ENCODE measurements at regions not wholly inside any gene's neighbourhood (a gene's known extent, or its start where the extent isn't known, plus 50 kb on each side); places are given as distances from the start of the nearest gene placed in this dataset.

GRCh38 chr13:79792716-79793115 lies 311.8 kb downstream of the NDFIP2 start:
- no peak for TF ChIP-seq CTCF (conservative IDR thresholded peaks at IDR 0.05; ENCODE audit: low read depth in 2 of 2)
- TF ChIP-seq REST (IDR thresholded peaks at IDR 0.05; ENCODE audit: unreplicated experiment), result no peak
- no peak for TF ChIP-seq POLR2AphosphoS5 (IDR thresholded peaks at IDR 0.05; ENCODE audit: low read depth)
- no peak for TF ChIP-seq CREB1 (CRISPR knock-in tag; IDR thresholded peaks at IDR 0.05; ENCODE audit: low read depth)
- no peak for TF ChIP-seq NANOG (IDR thresholded peaks at IDR 0.05; ENCODE audit: borderline replicate concordance)
- TF ChIP-seq ETS1 (IDR thresholded peaks at IDR 0.05), result no peak
- no peak for TF ChIP-seq JUNB (IDR thresholded peaks at IDR 0.05; ENCODE audit: unreplicated experiment)
- no peak for TF ChIP-seq EZH2 (IDR thresholded peaks at IDR 0.05; ENCODE audit: low read depth, unreplicated experiment)
- no peak for TF ChIP-seq EZH2phosphoT487 (IDR thresholded peaks at IDR 0.05; ENCODE audit: unreplicated experiment)
- TF ChIP-seq ZNF114 (CRISPR knock-in tag; IDR thresholded peaks at IDR 0.05), result no peak
- no peak for TF ChIP-seq ZNF462 (CRISPR knock-in tag; IDR thresholded peaks at IDR 0.05)

Measured in GM23338 (cell line).